Stomach smooth muscle (tissue), 2 donors: ENCODE measurements at regions not wholly inside any gene's neighbourhood (a gene's known extent, or its start where the extent isn't known, plus 50 kb on each side); places are given as distances from the start of the nearest gene placed in this dataset.

ENCODE experiments used
- H3K27ac ChIP-seq: one replicate; pipeline ENCODE4 v1.7.0; 2013; ENCODE audit warnings: mild to moderate bottlenecking, low read length, inconsistent platforms
- H3K27me3 ChIP-seq, 2 donors: one replicate each; pipeline ENCODE4 v1.7.0; 2013; ENCODE audit warnings: low read length in 2 of 2; ENCODE audit not compliant: insufficient read depth in 2 of 2, control insufficient read depth in 1 of 2
- H3K36me3 ChIP-seq, 2 donors: one replicate each; pipeline ENCODE4 v1.7.0; 2013; ENCODE audit warnings: low read length in 2 of 2; ENCODE audit not compliant: control insufficient read depth in 2 of 2, insufficient read depth in 2 of 2
- H3K4me1 ChIP-seq: one replicate; pipeline ENCODE4 v1.7.0; 2013; ENCODE audit warnings: low read length; ENCODE audit not compliant: control insufficient read depth, insufficient read depth
- H3K4me3 ChIP-seq, 2 donors: one replicate each; pipeline ENCODE4 v1.7.0; 2013; ENCODE audit warnings: low read length in 2 of 2
- H3K9ac ChIP-seq, 2 donors: one replicate each; pipeline ENCODE4 v1.7.0; 2013; ENCODE audit warnings: low read length in 2 of 2, mild to moderate bottlenecking in 1 of 2
- H3K9me3 ChIP-seq, 2 donors: one replicate each; pipeline ENCODE4 v1.7.0; 2013; ENCODE audit warnings: low read length in 2 of 2; ENCODE audit not compliant: control insufficient read depth in 2 of 2
- donor health status: healthy.
- donor health status: Pancreatic carcinoma.

DNA sequence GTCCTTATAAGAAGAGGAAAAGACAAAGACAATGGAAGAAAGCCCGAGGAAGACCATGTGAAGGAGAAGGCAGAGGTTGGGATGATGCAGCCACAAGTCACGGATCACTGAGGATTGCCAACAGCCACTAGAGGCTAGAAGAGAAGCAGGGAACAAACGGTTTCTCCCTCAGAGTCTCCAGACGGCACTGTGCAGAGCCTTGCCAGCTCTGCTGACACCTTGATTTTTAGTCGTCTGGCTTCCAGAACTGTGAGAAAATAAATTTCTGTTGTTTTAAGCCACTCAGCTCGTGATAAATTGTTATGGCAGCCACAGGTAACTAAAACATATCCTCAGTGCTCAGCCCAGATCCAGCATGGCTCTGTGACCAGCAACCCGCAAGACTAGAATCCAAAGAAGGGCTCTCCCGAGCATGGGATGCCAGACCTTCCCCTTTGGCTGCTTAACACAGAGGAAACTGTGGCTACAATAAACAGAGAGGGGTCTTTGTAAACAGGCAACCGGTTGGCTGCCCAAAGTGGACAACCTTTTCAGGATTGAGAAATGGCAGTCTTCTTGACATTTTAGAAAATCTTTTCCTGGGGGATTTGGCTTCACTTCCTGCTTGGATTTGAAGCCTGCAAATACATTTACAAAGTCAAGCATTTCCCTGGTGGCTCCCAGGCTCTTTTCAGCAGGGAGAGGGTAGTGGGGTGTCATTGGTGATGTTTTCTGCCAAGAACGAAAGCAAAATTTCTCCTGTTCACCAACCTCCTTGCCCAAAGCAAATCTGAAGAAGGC is 88.7 kb upstream of the ADPGK start:
- Histone ChIP-seq H3K4me3 (no peak overlapping the region), H3K9ac (no peak overlapping the region), H3K4me1 (no peaks in the 10 kb centered on the region), H3K27ac (no peak overlapping the region), H3K36me3 (no peaks in the 10 kb centered on the region), H3K9me3 (no peaks in the 10 kb centered on the region), H3K27me3 (no peaks in the 10 kb centered on the region)

DNA sequence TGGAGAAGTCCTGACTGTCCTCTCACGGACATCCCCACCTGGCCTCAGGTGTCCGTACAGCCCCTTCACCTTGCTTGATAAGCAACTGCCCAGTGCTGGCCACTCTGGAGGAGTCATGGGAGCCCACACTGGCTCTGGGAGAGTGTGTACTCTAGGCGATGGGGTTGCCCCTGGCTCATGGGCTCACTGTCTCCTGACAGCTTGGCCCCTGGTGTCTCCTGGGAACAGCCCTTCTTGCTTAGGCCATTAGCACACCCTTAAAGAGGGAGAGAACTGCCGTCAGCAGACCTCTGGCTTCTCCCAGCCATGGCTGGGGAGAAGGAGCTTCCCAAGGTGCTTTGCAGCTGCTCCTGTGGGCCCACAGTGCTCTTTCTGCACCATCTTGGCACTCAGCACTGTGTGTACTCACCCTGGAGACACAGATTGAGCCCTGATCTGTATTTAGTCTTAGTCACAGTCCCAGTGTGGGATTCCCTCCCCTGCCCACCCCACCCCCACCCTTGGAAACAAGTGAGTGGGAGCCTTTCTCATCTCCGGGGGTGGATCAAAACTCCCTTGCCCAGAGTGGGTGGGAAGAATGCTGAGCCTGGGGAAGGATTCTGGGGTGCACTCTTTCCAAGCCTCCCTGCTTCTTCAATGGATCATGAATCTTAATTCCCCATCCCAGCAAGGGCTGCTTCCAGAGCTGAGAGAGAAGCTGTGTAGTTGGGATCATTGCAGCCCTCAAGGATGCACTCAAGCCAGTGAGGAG is 83.5 kb upstream of the ADPGK start:
- Histone ChIP-seq H3K9me3 (no peaks in the 10 kb centered on the region), H3K4me1 (no peaks in the 10 kb centered on the region), H3K27ac (no peak overlapping the region), H3K9ac (no peak overlapping the region), H3K4me3 (no peak overlapping the region), H3K36me3 (no peaks in the 10 kb centered on the region), H3K27me3 (peaks cover 0 to 4% of the 10 kb centered on the region in 2 donors)

DNA sequence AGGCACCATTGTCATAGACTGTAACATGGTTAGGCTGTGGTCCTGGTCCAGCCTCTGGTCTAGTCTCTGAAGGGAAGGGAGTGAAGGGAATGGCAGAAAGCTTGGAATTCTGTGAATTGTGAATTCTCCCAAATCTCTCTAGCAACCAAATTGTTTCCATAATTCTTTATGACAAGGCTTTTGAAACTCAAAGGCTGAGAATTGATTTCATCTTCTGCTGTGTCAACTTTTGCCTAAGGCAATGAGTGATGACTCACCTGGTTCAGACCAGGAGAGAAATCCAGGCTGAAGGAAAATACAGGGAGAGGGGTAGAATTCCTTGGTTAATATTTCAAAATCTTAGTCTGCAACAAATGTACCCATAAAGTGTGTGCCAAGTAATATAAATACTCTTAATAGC is 82.6 kb upstream of the ADPGK start:
- no peak overlapping the region for H3K9ac ChIP-seq
- H3K4me1 ChIP-seq: no peaks in the 10 kb centered on the region
- H3K27me3 ChIP-seq: peaks cover 0 to 4% of the 10 kb centered on the region in 2 donors
- H3K9me3 ChIP-seq: no peaks in the 10 kb centered on the region
- H3K27ac ChIP-seq: no peak overlapping the region
- no peaks in the 10 kb centered on the region for H3K36me3 ChIP-seq
- no peak overlapping the region for H3K4me3 ChIP-seq

DNA sequence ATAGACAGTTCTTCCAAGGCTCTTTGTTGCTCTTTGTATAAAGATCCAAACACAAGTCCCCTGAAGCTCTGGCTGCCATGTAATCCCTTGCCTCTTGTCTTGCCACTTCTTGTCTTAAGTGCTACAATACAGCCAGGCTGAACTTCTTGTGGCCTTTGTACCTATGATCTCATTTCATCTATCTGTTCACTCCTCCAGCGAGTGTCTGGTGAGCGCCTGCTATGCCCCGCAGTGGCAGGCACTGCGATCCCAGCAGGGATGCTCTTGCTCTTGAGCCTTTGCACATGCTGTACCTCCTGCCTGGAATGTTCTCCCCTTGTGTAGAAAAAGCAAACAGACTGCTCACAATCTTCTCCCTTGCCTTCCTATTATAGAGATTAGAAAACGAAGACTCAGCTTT is 81.9 kb upstream of the ADPGK start:
- Histone ChIP-seq H3K4me1 (no peaks in the 10 kb centered on the region), H3K27ac (no peak overlapping the region), H3K9ac (no peak overlapping the region), H3K27me3 (peaks cover 0 to 4% of the 10 kb centered on the region in 2 donors), H3K9me3 (no peaks in the 10 kb centered on the region), H3K4me3 (no peak overlapping the region), H3K36me3 (no peaks in the 10 kb centered on the region)

DNA sequence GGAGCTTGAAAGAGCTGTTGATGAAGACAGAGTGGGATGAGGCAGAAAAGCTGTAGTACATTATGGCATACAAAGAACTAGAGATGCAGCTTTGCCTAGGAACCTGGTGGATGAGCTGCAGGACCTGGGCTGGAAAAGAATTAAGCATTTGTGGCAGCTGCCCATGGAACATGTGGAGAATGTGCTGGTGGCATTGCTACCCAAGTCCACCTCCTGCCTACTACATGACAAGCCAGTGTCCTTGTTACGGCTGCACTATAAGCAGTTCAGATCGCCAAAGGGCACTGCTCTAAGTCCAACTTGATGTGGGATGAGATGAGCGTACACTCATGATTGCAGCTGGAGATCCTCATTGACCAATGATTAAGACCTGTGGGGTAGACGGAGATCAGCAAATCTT is 81.1 kb upstream of the ADPGK start:
- Histone ChIP-seq H3K36me3 (no peaks in the 10 kb centered on the region), H3K27me3 (peaks cover 0 to 4% of the 10 kb centered on the region in 2 donors), H3K27ac (no peak overlapping the region), H3K4me1 (no peaks in the 10 kb centered on the region), H3K9me3 (no peaks in the 10 kb centered on the region), H3K4me3 (no peak overlapping the region), H3K9ac (no peak overlapping the region)

DNA sequence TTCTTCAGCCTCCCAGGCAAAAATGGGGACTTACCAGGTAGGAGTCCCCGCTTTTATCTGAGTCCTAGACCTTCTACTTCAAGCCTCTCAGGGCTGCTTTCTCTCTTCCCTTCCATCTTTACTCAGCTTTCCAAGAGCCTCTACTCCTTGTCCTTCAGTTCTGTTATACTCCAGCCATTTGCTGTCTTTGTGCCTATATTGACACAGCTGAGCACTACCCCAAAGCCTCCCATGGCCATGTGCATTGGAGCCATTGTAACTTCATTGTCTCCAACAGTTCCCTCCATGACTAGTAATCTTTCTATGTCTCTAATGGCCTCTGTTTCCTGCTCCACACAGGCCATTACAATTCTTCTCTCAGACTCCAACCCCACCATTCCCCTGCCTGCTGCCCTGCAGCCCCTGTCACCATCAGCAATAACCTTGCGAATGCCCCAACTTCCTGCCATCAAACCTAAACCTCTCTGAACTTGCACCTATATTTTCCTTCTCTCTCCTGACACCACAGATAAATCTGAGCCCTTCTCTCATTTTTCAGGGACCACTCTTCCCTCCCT is 77.9 kb upstream of the ADPGK start:
- Histone ChIP-seq H3K27me3 (peaks cover 0 to 4% of the 10 kb centered on the region in 2 donors), H3K4me1 (no peaks in the 10 kb centered on the region), H3K27ac (no peak overlapping the region), H3K4me3 (no peak overlapping the region), H3K9ac (no peak overlapping the region), H3K36me3 (no peaks in the 10 kb centered on the region), H3K9me3 (no peaks in the 10 kb centered on the region)

DNA sequence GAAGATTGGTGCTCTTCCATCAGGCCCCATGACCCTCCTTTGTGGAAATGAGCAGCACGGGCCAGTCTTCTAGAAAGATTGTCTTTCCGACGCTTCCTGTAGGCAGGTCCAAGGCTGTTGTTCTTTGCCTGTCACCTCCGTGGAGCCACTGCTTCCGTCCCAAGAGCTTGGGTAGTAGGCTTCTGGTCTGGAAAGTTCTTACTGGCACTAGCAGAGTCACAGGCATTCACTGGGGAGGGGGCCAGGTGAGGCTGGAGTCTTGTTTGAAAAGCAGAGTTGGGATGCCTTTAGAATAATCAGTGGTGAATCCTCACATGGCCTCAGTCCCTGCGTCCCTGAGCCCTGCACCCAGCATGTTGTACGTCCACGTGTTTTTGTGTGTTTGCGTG is 76.2 kb upstream of the ADPGK start:
- no peaks in the 10 kb centered on the region for H3K9me3 ChIP-seq
- no peaks in the 10 kb centered on the region for H3K4me1 ChIP-seq
- H3K27ac ChIP-seq: no peak overlapping the region
- H3K36me3 ChIP-seq: no peaks in the 10 kb centered on the region
- no peak overlapping the region for H3K4me3 ChIP-seq
- H3K27me3 ChIP-seq: peaks cover 0 to 3% of the 10 kb centered on the region in 2 donors
- no peak overlapping the region for H3K9ac ChIP-seq

DNA sequence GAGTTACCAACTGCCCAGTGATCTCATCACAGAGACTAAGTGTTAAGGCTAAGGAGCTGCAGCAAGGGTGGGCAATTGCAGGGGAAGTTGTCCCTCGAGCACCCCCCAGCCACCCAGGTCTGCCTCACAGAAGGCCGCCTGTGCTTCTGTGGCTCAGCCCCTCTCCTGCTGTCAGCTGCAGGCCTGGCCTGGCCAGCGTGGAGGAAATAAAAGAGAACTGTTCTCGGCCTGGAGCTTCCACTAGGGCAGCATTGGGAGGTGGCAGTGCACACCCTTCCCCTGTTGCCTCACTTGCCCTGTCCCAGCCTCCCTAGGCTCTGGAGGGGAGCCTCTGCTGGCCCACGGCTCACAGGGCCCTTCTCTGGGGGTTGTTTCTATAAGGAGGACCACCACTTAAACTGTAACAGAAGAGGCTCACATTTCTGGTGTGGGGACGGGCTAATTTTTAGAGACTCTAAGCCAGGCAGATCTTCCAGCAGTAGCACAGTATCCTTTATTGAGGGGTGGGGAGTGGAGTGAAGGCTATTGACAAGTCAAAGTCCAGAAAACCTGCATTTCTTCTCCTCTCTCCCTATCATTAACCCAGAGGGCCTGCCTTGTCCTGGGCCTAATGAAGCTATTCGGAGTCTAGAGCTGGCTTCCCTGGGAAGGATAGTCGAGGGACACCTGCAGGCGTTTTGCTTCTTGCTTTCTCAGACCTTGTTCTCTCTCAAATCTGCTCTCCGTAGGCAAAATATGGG is 75.6 kb upstream of the ADPGK start:
- Histone ChIP-seq H3K9ac (no peak overlapping the region), H3K36me3 (no peaks in the 10 kb centered on the region), H3K27ac (no peak overlapping the region)

DNA sequence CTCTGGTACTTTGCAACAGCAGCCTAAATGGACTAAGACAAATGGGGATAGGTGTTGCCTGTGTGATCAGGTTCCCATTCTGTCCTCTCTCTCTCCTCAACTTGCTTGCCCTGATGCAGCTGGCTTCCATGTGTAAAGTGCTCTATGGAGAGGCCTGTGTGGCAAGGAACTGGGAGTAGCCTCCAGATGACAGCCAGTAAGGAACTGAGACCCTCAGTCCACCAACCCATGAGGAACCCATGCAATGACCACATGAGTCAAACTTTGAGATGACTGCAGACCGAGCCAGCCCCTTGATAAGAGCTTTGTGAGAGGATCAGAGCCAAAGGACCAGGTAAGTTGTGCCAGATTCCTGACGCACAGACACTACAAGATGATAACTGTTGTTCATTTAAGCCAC is 74.6 kb upstream of the ADPGK start:
- Histone ChIP-seq H3K36me3 (no peaks in the 10 kb centered on the region), H3K27me3 (no peaks in the 10 kb centered on the region), H3K27ac (no peak overlapping the region), H3K4me3 (no peak overlapping the region), H3K9ac (no peak overlapping the region), H3K4me1 (no peaks in the 10 kb centered on the region), H3K9me3 (no peaks in the 10 kb centered on the region)

More for the DNA sequence above, 75.6 kb upstream of the ADPGK start:
- Histone ChIP-seq H3K4me1 (no peaks in the 10 kb centered on the region), H3K9me3 (no peaks in the 10 kb centered on the region), H3K27me3 (no peaks in the 10 kb centered on the region), H3K4me3 (no peak overlapping the region)

DNA sequence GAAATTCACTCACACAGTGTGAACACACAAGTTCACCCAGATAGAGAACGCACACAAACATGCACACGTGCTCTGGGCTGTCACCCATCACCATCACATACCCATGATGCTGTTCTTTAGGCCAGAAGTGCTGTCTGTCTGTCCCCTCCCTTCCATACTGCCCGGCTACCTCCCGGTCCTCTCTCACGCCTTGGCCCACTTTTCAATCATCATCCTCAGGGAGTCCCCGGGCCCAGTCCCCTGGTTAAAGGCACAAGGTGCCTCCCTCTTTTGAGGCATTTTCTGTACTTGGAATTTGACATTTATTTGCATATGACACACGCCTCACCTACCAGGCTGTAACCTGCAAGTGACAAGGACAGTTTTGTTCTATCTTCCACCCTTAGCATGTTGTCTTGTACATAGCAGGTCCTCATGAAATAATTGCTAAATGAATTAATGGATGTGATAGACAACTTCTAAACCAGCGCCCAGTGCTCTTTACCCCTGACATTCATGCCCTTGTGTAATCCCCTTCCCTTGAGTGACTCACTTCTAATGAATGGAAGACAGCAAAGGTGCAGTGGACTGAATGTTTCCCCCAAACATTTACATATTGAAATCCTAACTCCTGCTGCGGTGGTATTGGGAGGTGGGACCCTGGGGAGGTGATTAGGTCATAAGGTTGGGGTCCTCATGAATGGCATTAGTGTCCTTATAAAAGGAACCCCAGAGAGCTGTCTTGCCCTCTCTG is 73.9 kb upstream of the ADPGK start:
- Histone ChIP-seq H3K27me3 (no peaks in the 10 kb centered on the region), H3K9ac (no peak overlapping the region), H3K9me3 (no peaks in the 10 kb centered on the region), H3K4me1 (no peaks in the 10 kb centered on the region), H3K36me3 (no peaks in the 10 kb centered on the region), H3K27ac (no peak overlapping the region), H3K4me3 (no peak overlapping the region)
